GM19035 (cell line): ENCODE measurements at regions not wholly inside any gene's neighbourhood (a gene's known extent, or its start where the extent isn't known, plus 50 kb on each side); places are given as distances from the start of the nearest gene placed in this dataset.
"Not testable (repeated sequence)": the region's sequence is repeated elsewhere in the genome, so short reads cannot be mapped to it uniquely, and the experiment has no call there.

Experiments
- ATAC-seq: cut with Tn5 transposase; IDR thresholded peaks from one replicate; pipeline ENCODE4 v1.9.1; 2021; ENCODE audit not compliant: unreplicated experiment

- no peak for ATAC-seq
Observed at GRCh38 chr1:47656719-47657685, 219.2 kb downstream of the FOXD2 start.

- ATAC-seq: no peak
Observed at GRCh38 chr1:47658161-47658920, 220.5 kb downstream of the FOXD2 start.

- ATAC-seq: no peak
Observed at GRCh38 chr1:47659146-47659545, 221.3 kb downstream of the FOXD2 start.

GRCh38 chr1:47660622-47661021 is 222.8 kb downstream of the FOXD2 start:
- no peak for ATAC-seq

GRCh38 chr1:47661040-47661439 is 223.2 kb downstream of the FOXD2 start:
- no peak for ATAC-seq

GRCh38 chr1:47662068-47662467 is 224.2 kb downstream of the FOXD2 start:
- no peak for ATAC-seq

GRCh38 chr1:47663286-47663685 is 225.4 kb downstream of the FOXD2 start:
- ATAC-seq: no peak

- no peak for ATAC-seq
Observed at GRCh38 chr1:47664356-47664755, 226.5 kb downstream of the FOXD2 start.

- ATAC-seq: not testable (repeated sequence)
Observed at GRCh38 chr1:47664896-47665295, 227.1 kb downstream of the FOXD2 start.

GRCh38 chr1:47669081-47669585 is 231.3 kb downstream of the FOXD2 start:
- no peak for ATAC-seq

- ATAC-seq: no peak
Observed at GRCh38 chr1:47672622-47673021, 234.8 kb downstream of the FOXD2 start.

- ATAC-seq: no peak
Observed at GRCh38 chr1:47674189-47674588, 236.3 kb downstream of the FOXD2 start.

- ATAC-seq: no peak
Observed at GRCh38 chr1:47675047-47675675, 237.3 kb downstream of the FOXD2 start.

GRCh38 chr1:47675721-47676120 is 237.9 kb downstream of the FOXD2 start:
- ATAC-seq: no peak

- no peak for ATAC-seq
Observed at GRCh38 chr1:47676311-47677054, 238.6 kb downstream of the FOXD2 start.

- no peak for ATAC-seq
Observed at GRCh38 chr1:47677241-47677940, 239.5 kb downstream of the FOXD2 start.

- ATAC-seq: no peak
Observed at GRCh38 chr1:47678464-47678980, 240.7 kb downstream of the FOXD2 start.

- no peak for ATAC-seq
Observed at GRCh38 chr1:47679301-47679791, 241.5 kb downstream of the FOXD2 start.

- no peak for ATAC-seq
Observed at GRCh38 chr1:47679826-47680225, 242.0 kb downstream of the FOXD2 start.
